Upper lobe of right lung (tissue), 1 donor: ENCODE measurements at regions not wholly inside any gene's neighbourhood (a gene's known extent, or its start where the extent isn't known, plus 50 kb on each side); places are given as distances from the start of the nearest gene placed in this dataset.

Experiments used
- ATAC-seq: fragments of 200-7000 bp; cut with Tn5 transposase; one replicate; pipeline ENCODE4 v1.9.1; 2020; ENCODE audit warnings: mild to moderate bottlenecking, moderate library complexity
- DNase-seq: peaks from one replicate; pipeline ENCODE4 v3.0.0-alpha.2; 2020
- H3K27ac ChIP-seq: fragments of 200-600 bp; one replicate; pipeline ENCODE4 v1.8.0; 2022
- H3K27me3 ChIP-seq: fragments of 200-600 bp; one replicate; pipeline ENCODE4 v1.8.0; 2022; ENCODE audit warnings: mild to moderate bottlenecking
- H3K36me3 ChIP-seq: fragments of 200-600 bp; one replicate; pipeline ENCODE4 v1.8.0; 2022
- H3K4me1 ChIP-seq: fragments of 200-600 bp; one replicate; pipeline ENCODE4 v1.8.0; 2022
- H3K4me3 ChIP-seq: fragments of 200-600 bp; one replicate; pipeline ENCODE4 v1.8.0; 2022; ENCODE audit warnings: mild to moderate bottlenecking
- H3K9me3 ChIP-seq: fragments of 200-600 bp; one replicate; pipeline ENCODE4 v1.8.0; 2022
- CTCF ChIP-seq: fragments of 200-600 bp; IDR thresholded peaks from one replicate; pipeline ENCODE4 v1.8.0; 2022; ENCODE audit warnings: antibody characterized with exemption
- intact Hi-C: fragments of 100-400 bp; cut with DNase I; formaldehyde crosslinking; loops from one replicate; pipeline ENCODE4 v1.11.0; 2022
- donor health status: DM: no; HTN: yes; CAD: no; lungs with severe emphysema.

GRCh38 chr6:1538369-1538768, 71.3 kb upstream of the FOXC1 start:
- intact Hi-C loops: no loop called here
- Histone ChIP-seq H3K9me3 (no peaks in the 10 kb centered on the region), H3K36me3 (no peaks in the 10 kb centered on the region), H3K27ac (no peak overlapping the region), H3K27me3 (no peaks in the 10 kb centered on the region), H3K4me1 (no peaks in the 10 kb centered on the region), H3K4me3 (no peak overlapping the region)
- ATAC-seq (no peak), DNase-seq (no peak)
- no peak for TF ChIP-seq CTCF

- no peak for DNase-seq
Observed at GRCh38 chr6:1538810-1539478, 70.8 kb upstream of the FOXC1 start.

GRCh38 chr6:1540864-1541521, 68.7 kb upstream of the FOXC1 start:
- DNase-seq (no peak), ATAC-seq (no peak)
- H3K4me1 ChIP-seq: no peaks in the 10 kb centered on the region
- intact Hi-C loops: no loop called here
- no peak overlapping the region for H3K4me3 ChIP-seq
- no peak overlapping the region for H3K27ac ChIP-seq
- no peak for TF ChIP-seq CTCF
- H3K27me3 ChIP-seq: no peaks in the 10 kb centered on the region
- H3K36me3 ChIP-seq: no peaks in the 10 kb centered on the region
- H3K9me3 ChIP-seq: no peaks in the 10 kb centered on the region

More at GRCh38 chr6:1538810-1539478, 70.8 kb upstream of the FOXC1 start:
- Histone ChIP-seq H3K4me3 (no peak overlapping the region), H3K27ac (no peak overlapping the region), H3K4me1 (no peaks in the 10 kb centered on the region), H3K9me3 (no peaks in the 10 kb centered on the region), H3K27me3 (no peaks in the 10 kb centered on the region), H3K36me3 (no peaks in the 10 kb centered on the region)
- no peak for ATAC-seq
- intact Hi-C loops: no loop called here
- TF ChIP-seq CTCF: no peak

GRCh38 chr6:1542335-1542734, 67.4 kb upstream of the FOXC1 start:
- TF ChIP-seq CTCF: no peak
- no peaks in the 10 kb centered on the region for H3K4me1 ChIP-seq
- intact Hi-C loops: no loop called here
- no peaks in the 10 kb centered on the region for H3K27me3 ChIP-seq
- H3K36me3 ChIP-seq: no peaks in the 10 kb centered on the region
- ATAC-seq: no peak
- no peak overlapping the region for H3K4me3 ChIP-seq
- no peaks in the 10 kb centered on the region for H3K9me3 ChIP-seq
- no peak for DNase-seq
- H3K27ac ChIP-seq: no peak overlapping the region

- no peaks in the 10 kb centered on the region for H3K4me1 ChIP-seq
- intact Hi-C loops: no loop called here
- no peak overlapping the region for H3K4me3 ChIP-seq
- H3K27me3 ChIP-seq: no peaks in the 10 kb centered on the region
- DNase-seq: no peak
- H3K9me3 ChIP-seq: no peaks in the 10 kb centered on the region
- no peak for ATAC-seq
- TF ChIP-seq CTCF: no peak
- no peaks in the 10 kb centered on the region for H3K36me3 ChIP-seq
- H3K27ac ChIP-seq: no peak overlapping the region
Observed at GRCh38 chr6:1542764-1543163, 67.0 kb upstream of the FOXC1 start.
